Activated T-helper 17 cell treated with anti-CD3 and anti-CD28 coated beads, Interleukin-2, amount 50 U/mL, for 72 hours (primary cell): ENCODE measurements at regions not wholly inside any gene's neighbourhood (a gene's known extent, or its start where the extent isn't known, plus 50 kb on each side); places are given as distances from the start of the nearest gene placed in this dataset.
A peak's percentile ranks its signal among the peaks of the same experiment; 100 is the strongest.

Experiments used
- ATAC-seq: fragments of 150-1000 bp; cut with Tn5 transposase; replicated peaks from 2 replicates; pipeline ENCODE4 v1.10.0; 2021; ENCODE audit warnings: mild to moderate bottlenecking, moderate library complexity
- H3K27ac Mint-ChIP-seq: one replicate; pipeline ENCODE4 v1.8.0; 2022; ENCODE audit warnings: mixed read lengths
- H3K27me3 Mint-ChIP-seq: one replicate; pipeline ENCODE4 v1.8.0; 2022; ENCODE audit warnings: mixed read lengths
- H3K36me3 Mint-ChIP-seq: one replicate; pipeline ENCODE4 v1.8.0; 2022; ENCODE audit warnings: low read depth, mild to moderate bottlenecking, mixed read lengths
- H3K4me1 Mint-ChIP-seq: one replicate; pipeline ENCODE4 v1.8.0; 2022; ENCODE audit warnings: mixed read lengths
- H3K4me3 Mint-ChIP-seq: one replicate; pipeline ENCODE4 v1.8.0; 2022; ENCODE audit warnings: mild to moderate bottlenecking, mixed read lengths
- H3K9me3 Mint-ChIP-seq: one replicate; pipeline ENCODE4 v1.8.0; 2022; ENCODE audit warnings: mixed read lengths

GRCh38 chr6:169949511-169950097 lies 198.2 kb downstream of the ERMARD start:
- no peak for ATAC-seq
- Mint-ChIP-seq H3K4me3 (no peak overlapping the region), H3K27ac (no peak overlapping the region), H3K4me1 (no peaks in the 10 kb centered on the region), H3K36me3 (no peaks in the 10 kb centered on the region), H3K27me3 (peaks cover 6% of the 10 kb centered on the region), H3K9me3 (no peaks in the 10 kb centered on the region)

- Mint-ChIP-seq H3K4me1 (no peaks in the 10 kb centered on the region), H3K9me3 (peaks cover 8% of the 10 kb centered on the region), H3K36me3 (no peaks in the 10 kb centered on the region), H3K27ac (no peak overlapping the region), H3K27me3 (peaks cover 14% of the 10 kb centered on the region), H3K4me3 (no peak overlapping the region)
- ATAC-seq: no peak
Measured at GRCh38 chr6:169946971-169947370, 195.5 kb downstream of the ERMARD start.

- H3K4me1 Mint-ChIP-seq: no peaks in the 10 kb centered on the region
- no peak overlapping the region for H3K4me3 Mint-ChIP-seq
- H3K9me3 Mint-ChIP-seq: peaks cover 8% of the 10 kb centered on the region
- H3K36me3 Mint-ChIP-seq: no peaks in the 10 kb centered on the region
- H3K27ac Mint-ChIP-seq: no peak overlapping the region
- ATAC-seq: no peak
- peaks cover 14% of the 10 kb centered on the region for H3K27me3 Mint-ChIP-seq
Measured at GRCh38 chr6:169945117-169945516, 193.7 kb downstream of the ERMARD start.

- H3K36me3 Mint-ChIP-seq: no peaks in the 10 kb centered on the region
- no peak overlapping the region for H3K4me3 Mint-ChIP-seq
Measured at GRCh38 chr6:169944415-169944814, 193.0 kb downstream of the ERMARD start.

GRCh38 chr6:169944061-169944337 lies 192.6 kb downstream of the ERMARD start:
- no peak overlapping the region for H3K4me3 Mint-ChIP-seq
- no peak overlapping the region for H3K27ac Mint-ChIP-seq
- peaks cover 8% of the 10 kb centered on the region for H3K9me3 Mint-ChIP-seq
- no peak for ATAC-seq
- no peaks in the 10 kb centered on the region for H3K4me1 Mint-ChIP-seq
- no peaks in the 10 kb centered on the region for H3K36me3 Mint-ChIP-seq
- H3K27me3 Mint-ChIP-seq: peaks cover 18% of the 10 kb centered on the region

More at GRCh38 chr6:169944415-169944814, 193.0 kb downstream of the ERMARD start:
- no peak for ATAC-seq
- H3K27ac Mint-ChIP-seq: no peak overlapping the region
- H3K4me1 Mint-ChIP-seq: no peaks in the 10 kb centered on the region
- H3K9me3 Mint-ChIP-seq: peaks cover 8% of the 10 kb centered on the region
- H3K27me3 Mint-ChIP-seq: peaks cover 16% of the 10 kb centered on the region

GRCh38 chr6:169943241-169944060 lies 192.0 kb downstream of the ERMARD start:
- Mint-ChIP-seq H3K4me1 (no peaks in the 10 kb centered on the region), H3K27ac (no peak overlapping the region), H3K27me3 (peaks cover 20% of the 10 kb centered on the region), H3K9me3 (peaks cover 8% of the 10 kb centered on the region), H3K36me3 (no peaks in the 10 kb centered on the region), H3K4me3 (no peak overlapping the region)
- peak; percentile 38 for ATAC-seq

- H3K27ac Mint-ChIP-seq: no peak overlapping the region
Measured at GRCh38 chr6:169942173-169942572, 190.8 kb downstream of the ERMARD start.

GRCh38 chr6:169940481-169941271 lies 189.3 kb downstream of the ERMARD start:
- peaks cover 8% of the 10 kb centered on the region for H3K9me3 Mint-ChIP-seq
- H3K4me3 Mint-ChIP-seq: no peak overlapping the region
- no peak overlapping the region for H3K27ac Mint-ChIP-seq
- no peak for ATAC-seq
- peaks cover 22% of the 10 kb centered on the region for H3K27me3 Mint-ChIP-seq
- no peaks in the 10 kb centered on the region for H3K36me3 Mint-ChIP-seq
- H3K4me1 Mint-ChIP-seq: no peaks in the 10 kb centered on the region

More at GRCh38 chr6:169942173-169942572, 190.8 kb downstream of the ERMARD start:
- Mint-ChIP-seq H3K4me1 (no peaks in the 10 kb centered on the region), H3K4me3 (no peak overlapping the region), H3K9me3 (peaks cover 8% of the 10 kb centered on the region), H3K27me3 (peaks cover 22% of the 10 kb centered on the region), H3K36me3 (no peaks in the 10 kb centered on the region)
- no peak for ATAC-seq

GRCh38 chr6:169939554-169940164 lies 188.2 kb downstream of the ERMARD start:
- no peak for ATAC-seq
- Mint-ChIP-seq H3K9me3 (peaks cover 8% of the 10 kb centered on the region), H3K4me1 (no peaks in the 10 kb centered on the region), H3K27ac (no peak overlapping the region), H3K36me3 (no peaks in the 10 kb centered on the region), H3K4me3 (no peak overlapping the region), H3K27me3 (peaks cover 16% of the 10 kb centered on the region)

- peaks cover under 1% of the 10 kb centered on the region for H3K9me3 Mint-ChIP-seq
- H3K4me3 Mint-ChIP-seq: no peak overlapping the region
- H3K27ac Mint-ChIP-seq: no peak overlapping the region
- no peaks in the 10 kb centered on the region for H3K36me3 Mint-ChIP-seq
- ATAC-seq: no peak
- H3K4me1 Mint-ChIP-seq: no peaks in the 10 kb centered on the region
- H3K27me3 Mint-ChIP-seq: peaks cover 8% of the 10 kb centered on the region
Measured at GRCh38 chr6:169938731-169939130, 187.3 kb downstream of the ERMARD start.

- ATAC-seq: no peak
- H3K27ac Mint-ChIP-seq: no peak overlapping the region
- H3K4me3 Mint-ChIP-seq: no peak overlapping the region
- H3K36me3 Mint-ChIP-seq: no peaks in the 10 kb centered on the region
- H3K27me3 Mint-ChIP-seq: peaks cover 8% of the 10 kb centered on the region
- H3K9me3 Mint-ChIP-seq: no peaks in the 10 kb centered on the region
- no peaks in the 10 kb centered on the region for H3K4me1 Mint-ChIP-seq
Measured at GRCh38 chr6:169938262-169938701, 186.9 kb downstream of the ERMARD start.

GRCh38 chr6:169937389-169938261 lies 186.2 kb downstream of the ERMARD start:
- no peaks in the 10 kb centered on the region for H3K36me3 Mint-ChIP-seq
- no peaks in the 10 kb centered on the region for H3K9me3 Mint-ChIP-seq
- no peak overlapping the region for H3K4me3 Mint-ChIP-seq
- H3K27ac Mint-ChIP-seq: no peak overlapping the region
- peaks cover 8% of the 10 kb centered on the region for H3K27me3 Mint-ChIP-seq
- ATAC-seq: no peak
- H3K4me1 Mint-ChIP-seq: no peaks in the 10 kb centered on the region

- no peak for ATAC-seq
- Mint-ChIP-seq H3K4me1 (no peaks in the 10 kb centered on the region), H3K36me3 (no peaks in the 10 kb centered on the region), H3K27me3 (peaks cover 8% of the 10 kb centered on the region), H3K9me3 (no peaks in the 10 kb centered on the region), H3K27ac (no peak overlapping the region), H3K4me3 (no peak overlapping the region)
Measured at GRCh38 chr6:169936355-169936975, 185.0 kb downstream of the ERMARD start.
